Loucy (cell line): ENCODE measurements at regions not wholly inside any gene's neighbourhood (a gene's known extent, or its start where the extent isn't known, plus 50 kb on each side); places are given as distances from the start of the nearest gene placed in this dataset.

Source experiments
- H2AFZ ChIP-seq: fragments of 200-600 bp; sonication (generic); 2 replicates; pipeline ENCODE4 v1.6.0; 2016; ENCODE audit warnings: antibody characterized with exemption, mild to moderate bottlenecking, low read length, moderate library complexity
- H3F3A ChIP-seq: fragments of 200-600 bp; 2 replicates; pipeline ENCODE4 v1.6.0; 2016; ENCODE audit warnings: antibody characterized with exemption, low read depth, mild to moderate bottlenecking
- H3K27me3 ChIP-seq: fragments of 200-600 bp; sonication (generic); 2 replicates; pipeline ENCODE4 v1.6.1; 2014; ENCODE audit warnings: low read length, mild to moderate bottlenecking; ENCODE audit not compliant: insufficient read depth, poor library complexity, severe bottlenecking
- H3K36me3 ChIP-seq: fragments of 200-600 bp; sonication (generic); 2 replicates; pipeline ENCODE4 v1.6.1; 2016; ENCODE audit warnings: low read length; ENCODE audit not compliant: insufficient read depth
- H3K4me1 ChIP-seq: fragments of 200-600 bp; sonication (generic); 2 replicates; pipeline ENCODE4 v1.5.1; 2014; ENCODE audit warnings: low read length, mild to moderate bottlenecking; ENCODE audit not compliant: insufficient read depth, poor library complexity, severe bottlenecking
- H3K4me2 ChIP-seq: fragments of 200-600 bp; sonication (generic); 2 replicates; pipeline ENCODE4 v1.6.0; 2014; ENCODE audit warnings: antibody characterized with exemption, low read length, low read depth, mild to moderate bottlenecking; ENCODE audit not compliant: poor library complexity, severe bottlenecking
- H3K4me3 ChIP-seq: fragments of 200-600 bp; sonication (generic); 2 replicates; pipeline ENCODE4 v1.5.1; 2014; ENCODE audit warnings: low read length, mild to moderate bottlenecking, mixed read lengths; ENCODE audit not compliant: poor library complexity, severe bottlenecking
- H3K79me2 ChIP-seq: fragments of 200-600 bp; sonication (generic); 2 replicates; pipeline ENCODE4 v1.6.1; 2014; ENCODE audit warnings: low read length; ENCODE audit not compliant: insufficient read depth
- H3K9ac ChIP-seq: fragments of 200-600 bp; sonication (generic); 2 replicates; pipeline ENCODE4 v1.6.0; 2014; ENCODE audit warnings: mild to moderate bottlenecking, low read depth, low read length, moderate library complexity; ENCODE audit not compliant: poor library complexity, severe bottlenecking
- H3K9me2 ChIP-seq: fragments of 200-600 bp; sonication (generic); replicated peaks from 2 replicates; pipeline ENCODE4 v1.6.1; 2016; ENCODE audit warnings: low read depth, low read length, mixed read lengths
- H3K9me3 ChIP-seq: fragments of 200-600 bp; sonication (generic); 2 replicates; pipeline ENCODE4 v1.6.1; 2014; ENCODE audit warnings: mild to moderate bottlenecking, antibody characterized with exemption, low read length, low read depth; ENCODE audit not compliant: insufficient read depth
- H4K20me1 ChIP-seq: fragments of 200-600 bp; sonication (generic); 2 replicates; pipeline ENCODE4 v1.6.0; 2014; ENCODE audit warnings: antibody characterized with exemption, low read length, mild to moderate bottlenecking; ENCODE audit not compliant: insufficient read depth, poor library complexity, severe bottlenecking
- EZH2phosphoT487 ChIP-seq: fragments of 200-600 bp; IDR thresholded peaks from 2 replicates; pipeline ENCODE4 v1.6.1; 2018; ENCODE audit warnings: antibody characterized with exemption, mild to moderate bottlenecking, moderate library complexity, borderline replicate concordance
- TF ChIP-seq, protein P1 (sequence below): fragments of 200-600 bp; sonication (generic); conservative IDR thresholded peaks from 2 replicates; pipeline ENCODE4 v1.5.1; 2014; ENCODE audit warnings: mild to moderate bottlenecking, antibody characterized with exemption, low read length

- Histone ChIP-seq H3K4me3 (no peak overlapping the region), H3K27me3 (no peaks in the 10 kb centered on the region), H3K9me3 (no peaks in the 10 kb centered on the region), H4K20me1 (no peaks in the 10 kb centered on the region), H3K4me1 (no peaks in the 10 kb centered on the region), H3K4me2 (no peak overlapping the region), H3F3A (no peaks in the 10 kb centered on the region), H2AFZ (no peak overlapping the region), H3K36me3 (no peaks in the 10 kb centered on the region), H3K9ac (no peak overlapping the region), H3K79me2 (no peaks in the 10 kb centered on the region), H3K9me2 (no peaks in the 10 kb centered on the region)
- TF ChIP-seq, protein P1, sequence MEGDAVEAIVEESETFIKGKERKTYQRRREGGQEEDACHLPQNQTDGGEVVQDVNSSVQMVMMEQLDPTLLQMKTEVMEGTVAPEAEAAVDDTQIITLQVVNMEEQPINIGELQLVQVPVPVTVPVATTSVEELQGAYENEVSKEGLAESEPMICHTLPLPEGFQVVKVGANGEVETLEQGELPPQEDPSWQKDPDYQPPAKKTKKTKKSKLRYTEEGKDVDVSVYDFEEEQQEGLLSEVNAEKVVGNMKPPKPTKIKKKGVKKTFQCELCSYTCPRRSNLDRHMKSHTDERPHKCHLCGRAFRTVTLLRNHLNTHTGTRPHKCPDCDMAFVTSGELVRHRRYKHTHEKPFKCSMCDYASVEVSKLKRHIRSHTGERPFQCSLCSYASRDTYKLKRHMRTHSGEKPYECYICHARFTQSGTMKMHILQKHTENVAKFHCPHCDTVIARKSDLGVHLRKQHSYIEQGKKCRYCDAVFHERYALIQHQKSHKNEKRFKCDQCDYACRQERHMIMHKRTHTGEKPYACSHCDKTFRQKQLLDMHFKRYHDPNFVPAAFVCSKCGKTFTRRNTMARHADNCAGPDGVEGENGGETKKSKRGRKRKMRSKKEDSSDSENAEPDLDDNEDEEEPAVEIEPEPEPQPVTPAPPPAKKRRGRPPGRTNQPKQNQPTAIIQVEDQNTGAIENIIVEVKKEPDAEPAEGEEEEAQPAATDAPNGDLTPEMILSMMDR, result no peak
Measured at GRCh38 chr5:165996201-165996875, 2295.1 kb upstream of the WWC1 start.

GRCh38 chr5:165999693-166000320 lies 2291.6 kb upstream of the WWC1 start:
- TF ChIP-seq, protein P1, result no peak
- no peak for TF ChIP-seq EZH2phosphoT487
- no peaks in the 10 kb centered on the region for H3K27me3 ChIP-seq
- no peaks in the 10 kb centered on the region for H3K36me3 ChIP-seq
- H4K20me1 ChIP-seq, result no peaks in the 10 kb centered on the region
- no peaks in the 10 kb centered on the region for H3K4me1 ChIP-seq
- H3K4me2 ChIP-seq, result no peak overlapping the region
- no peaks in the 10 kb centered on the region for H3F3A ChIP-seq
- no peak overlapping the region for H3K9ac ChIP-seq
- no peaks in the 10 kb centered on the region for H3K79me2 ChIP-seq
- H2AFZ ChIP-seq, result no peak overlapping the region
- no peaks in the 10 kb centered on the region for H3K9me3 ChIP-seq
- no peak overlapping the region for H3K4me3 ChIP-seq
- H3K9me2 ChIP-seq, result no peaks in the 10 kb centered on the region

DNA sequence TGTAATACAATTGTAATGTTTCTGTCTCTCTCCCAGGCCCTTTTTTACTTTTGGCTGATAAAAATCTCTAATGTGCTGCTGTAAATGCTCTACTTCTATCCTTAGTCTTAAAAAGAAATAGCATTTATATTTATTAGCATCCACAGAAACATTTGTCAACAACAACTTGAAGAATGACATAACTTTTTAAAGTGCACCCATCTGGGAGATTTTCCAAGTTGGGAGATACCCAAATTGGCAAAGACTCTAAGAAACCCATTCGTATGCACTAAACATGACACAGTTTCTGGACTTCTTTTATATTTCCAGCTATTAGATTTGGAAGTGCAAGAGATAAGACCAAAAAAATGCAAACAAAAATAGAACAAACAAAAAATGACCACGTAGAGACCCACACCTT lies 2287.4 kb upstream of the WWC1 start:
- Histone ChIP-seq H3K9ac (no peak overlapping the region), H3K4me2 (no peak overlapping the region), H3K36me3 (no peaks in the 10 kb centered on the region), H3K9me3 (no peaks in the 10 kb centered on the region), H3K9me2 (no peaks in the 10 kb centered on the region), H3K4me3 (no peak overlapping the region), H3K27me3 (no peaks in the 10 kb centered on the region), H2AFZ (no peak overlapping the region), H3F3A (no peaks in the 10 kb centered on the region), H3K4me1 (no peaks in the 10 kb centered on the region), H3K79me2 (no peaks in the 10 kb centered on the region), H4K20me1 (no peaks in the 10 kb centered on the region)
- no peak for TF ChIP-seq EZH2phosphoT487
- TF ChIP-seq, protein P1, result no peak
